Panc1 (cell line): ENCODE measurements at regions not wholly inside any gene's neighbourhood (a gene's known extent, or its start where the extent isn't known, plus 50 kb on each side); places are given as distances from the start of the nearest gene placed in this dataset.

Experiments used
- ATAC-seq: fragments of 200-7000 bp; cut with Tn5 transposase; 2 replicates; pipeline ENCODE4 v1.9.1; 2020; ENCODE audit warnings: mild to moderate bottlenecking, moderate library complexity
- BruUV-seq: library from RNA; stranded (reverse); fragments of 400-500 nt; replicated peaks from 2 replicates; lab custom pipeline; 2021; lab: Mats Ljungman, UMichigan
- CTCF ChIA-PET: fragments of 300-600 bp; sonication (Branson Sonifier 250); formaldehyde crosslinking; loops from one replicate; lab custom pipeline; 2022; ENCODE audit warnings: antibody characterized with exemption; lab: Charles Lee
- POLR2A ChIA-PET: fragments of 300-600 bp; sonication (Branson Sonifier 250); formaldehyde crosslinking; loops from one replicate; lab custom pipeline; 2022; ENCODE audit warnings: antibody characterized with exemption; lab: Charles Lee
- DNase-seq: peaks from one replicate; pipeline ENCODE4 v3.0.0-alpha.2; 2010; ENCODE audit warnings: low read depth, low spot score
- H3K27ac ChIP-seq: 2 replicates; pipeline ENCODE4 v1.5.1; 2011; ENCODE audit warnings: mild to moderate bottlenecking, low read length, inconsistent platforms
- H3K27me3 ChIP-seq: fragments of 200-500 bp; sonication (Bioruptor generic); 2 replicates; pipeline ENCODE4 v1.6.0; 2014; ENCODE audit warnings: low read length, inconsistent platforms; ENCODE audit not compliant: control insufficient read depth, insufficient read depth
- H3K36me3 ChIP-seq: fragments of 200-500 bp; sonication (Bioruptor generic); 2 replicates; pipeline ENCODE4 v1.5.1; 2014; ENCODE audit warnings: inconsistent platforms, mild to moderate bottlenecking, low read length, moderate library complexity; ENCODE audit not compliant: control insufficient read depth, insufficient read depth
- H3K4me1 ChIP-seq: 2 replicates; pipeline ENCODE4 v1.5.1; 2011; ENCODE audit warnings: inconsistent platforms, mild to moderate bottlenecking, low read length, moderate library complexity; ENCODE audit not compliant: control insufficient read depth, insufficient read depth
- H3K4me3 ChIP-seq, 2 experiments: 2 replicates each; pipeline ENCODE4 v1.5.1; 2011 to 2012; ENCODE audit warnings: low read depth in 2 of 2, low read length in 2 of 2, mild to moderate bottlenecking in 2 of 2, inconsistent platforms in 1 of 2, moderate library complexity in 1 of 2
- H3K9me3 ChIP-seq: fragments of 200-500 bp; sonication (Bioruptor generic); 2 replicates; pipeline ENCODE4 v1.5.1; 2014; ENCODE audit warnings: low read depth, mild to moderate bottlenecking, inconsistent platforms, low read length, moderate library complexity; ENCODE audit not compliant: control insufficient read depth, insufficient read depth
- CTCF ChIP-seq: fragments of 450-650 bp; IDR thresholded peaks from 2 replicates; pipeline ENCODE4 v1.5.1; 2017; ENCODE audit warnings: mild to moderate bottlenecking
- POLR2AphosphoS5 ChIP-seq: IDR thresholded peaks from 2 replicates; pipeline ENCODE4 v1.6.1; 2012; ENCODE audit warnings: mild to moderate bottlenecking, low read depth, low read length, moderate library complexity
- REST ChIP-seq, 2 experiments: IDR thresholded peaks; 2 replicates each; pipeline ENCODE4 v1.6.1; 2011 to 2012; ENCODE audit warnings: low read depth in 2 of 2, control low read depth in 1 of 2, low read length in 1 of 2, mild to moderate bottlenecking in 1 of 2, moderate library complexity in 1 of 2; ENCODE audit not compliant: insufficient read depth in 1 of 2
- SIN3A ChIP-seq: IDR thresholded peaks from 2 replicates; pipeline ENCODE4 v1.6.1; 2012; ENCODE audit warnings: low read depth, mild to moderate bottlenecking, low read length, moderate library complexity, borderline replicate concordance; ENCODE audit not compliant: insufficient read depth
- TCF7L2 ChIP-seq: IDR thresholded peaks from 2 replicates; pipeline ENCODE4 v1.6.1; 2011; ENCODE audit warnings: mild to moderate bottlenecking, low read depth, low read length, inconsistent platforms
- in situ Hi-C: cut with HindIII; loops from 2 replicates; pipeline ENCODE4 v1.10.0; 2016; ENCODE audit warnings: low sequenced_read_pairs, low pct_unique_long_range_greater_than_20kb
- intact Hi-C: fragments of 100-400 bp; cut with micrococcal nuclease; formaldehyde crosslinking; loops from one replicate; pipeline ENCODE4 v1.10.0; 2022; ENCODE audit not compliant: unreplicated experiment

GRCh38 chr10:6702030-6702429, 122.0 kb upstream of the PRKCQ start:
- POLR2A ChIA-PET, result no interaction called here
- in situ Hi-C loops, result no loop called here
- no peak for TF ChIP-seq SIN3A
- TF ChIP-seq REST (IDR thresholded peaks at IDR 0.05; ENCODE audit: insufficient read depth in 1 of 2, low read depth in 2 of 2, low read length in 1 of 2), result no peak
- no peak for TF ChIP-seq TCF7L2
- no peak for TF ChIP-seq CTCF
- no peak for TF ChIP-seq POLR2AphosphoS5
- BruUV-seq, result no TSS peak
- ATAC-seq, result no peak
- CTCF ChIA-PET, result no interaction called here
- Histone ChIP-seq H3K4me3 (no peak overlapping the region), H3K36me3 (no peaks in the 10 kb centered on the region), H3K9me3 (no peaks in the 10 kb centered on the region), H3K27ac (no peak overlapping the region), H3K27me3 (no peaks in the 10 kb centered on the region; the same call in 1 of the 2 replicates), H3K4me1 (no peaks in the 10 kb centered on the region)
- intact Hi-C loops, result no loop called here
- DNase-seq, result no peak

- Histone ChIP-seq H3K4me1 (no peaks in the 10 kb centered on the region), H3K9me3 (no peaks in the 10 kb centered on the region), H3K36me3 (no peaks in the 10 kb centered on the region), H3K27me3 (no peaks in the 10 kb centered on the region; the same call in 1 of the 2 replicates), H3K4me3 (no peak overlapping the region), H3K27ac (no peak overlapping the region)
- ATAC-seq (no peak), DNase-seq (no peak)
- intact Hi-C loops (no loop called here), in situ Hi-C loops (no loop called here)
- POLR2A ChIA-PET, result no interaction called here
- TF ChIP-seq REST (IDR thresholded peaks at IDR 0.05; ENCODE audit: insufficient read depth in 1 of 2, low read depth in 2 of 2, low read length in 1 of 2), result no peak
- TF ChIP-seq CTCF, result peak; percentile 18; the same call in 1 of the 2 replicates
- no peak for TF ChIP-seq TCF7L2
- no peak for TF ChIP-seq POLR2AphosphoS5
- no peak for TF ChIP-seq SIN3A
- CTCF ChIA-PET, result no interaction called here
- no TSS peak for BruUV-seq
Observed at GRCh38 chr10:6701289-6701688, 121.2 kb upstream of the PRKCQ start.
